SK-N-SH treated with all-trans-retinoic acid at 6 μM for 48 hours (cell line): ENCODE measurements at regions not wholly inside any gene's neighbourhood (a gene's known extent, or its start where the extent isn't known, plus 50 kb on each side); places are given as distances from the start of the nearest gene placed in this dataset.

Experiments used
- ATAC-seq: fragments of 200-7000 bp; cut with Tn5 transposase; 3 replicates; pipeline ENCODE4 v1.9.1; 2020; ENCODE audit warnings: mild to moderate bottlenecking, moderate library complexity
- ARNTL ChIP-seq: fragments of 450-650 bp; formaldehyde crosslinking; IDR thresholded peaks from 2 replicates; pipeline ENCODE4 v1.5.0; 2020; ENCODE audit warnings: low read depth, mild to moderate bottlenecking, moderate library complexity, borderline replicate concordance
- BACH2 ChIP-seq: fragments of 250-450 bp; sonication (Bioruptor Pico); IDR thresholded peaks from 2 replicates; pipeline ENCODE4 v1.9.0; 2021; ENCODE audit warnings: mild to moderate bottlenecking, borderline replicate concordance
- ESRRG ChIP-seq: fragments of 250-450 bp; sonication (Bioruptor Pico); IDR thresholded peaks from 2 replicates; pipeline ENCODE4 v1.6.1; 2021; ENCODE audit warnings: mild to moderate bottlenecking
- ISL1 ChIP-seq: fragments of 250-450 bp; sonication (Bioruptor Pico); IDR thresholded peaks from 2 replicates; pipeline ENCODE4 v2.1.2; 2022; ENCODE audit warnings: mild to moderate bottlenecking, moderate library complexity
- OSR1 ChIP-seq: fragments of 250-450 bp; sonication (Bioruptor Pico); IDR thresholded peaks from 2 replicates; pipeline ENCODE4 v1.8.0; 2022; ENCODE audit warnings: moderate library complexity, mild to moderate bottlenecking, inconsistent platforms
- POU6F1 ChIP-seq: fragments of 250-450 bp; sonication (Bioruptor Pico); IDR thresholded peaks from 2 replicates; pipeline ENCODE4 v1.8.0; 2021; ENCODE audit warnings: low read depth, mild to moderate bottlenecking, moderate library complexity, borderline replicate concordance
- PPARA ChIP-seq: fragments of 250-450 bp; sonication (Bioruptor Pico); IDR thresholded peaks from 2 replicates; pipeline ENCODE4 v1.5.0; 2020; ENCODE audit warnings: mild to moderate bottlenecking, borderline replicate concordance
- RARB ChIP-seq: fragments of 250-450 bp; sonication (Bioruptor Pico); IDR thresholded peaks from 2 replicates; pipeline ENCODE4 v1.8.0; 2021; ENCODE audit warnings: mild to moderate bottlenecking, moderate library complexity
- SNAI2 ChIP-seq: fragments of 250-450 bp; sonication (Bioruptor Pico); IDR thresholded peaks from 2 replicates; pipeline ENCODE4 v1.5.0; 2020; ENCODE audit warnings: mild to moderate bottlenecking, moderate library complexity
- TCF4 ChIP-seq: fragments of 250-450 bp; sonication (Bioruptor Pico); IDR thresholded peaks from 2 replicates; pipeline ENCODE4 v1.8.0; 2021; ENCODE audit warnings: mild to moderate bottlenecking, moderate library complexity, borderline replicate concordance
- TOX ChIP-seq: fragments of 250-450 bp; sonication (Bioruptor Pico); IDR thresholded peaks from 2 replicates; pipeline ENCODE4 v1.8.0; 2021; ENCODE audit warnings: mild to moderate bottlenecking, moderate library complexity, borderline replicate concordance
- TSHZ2 ChIP-seq: fragments of 250-450 bp; sonication (Bioruptor Pico); IDR thresholded peaks from 2 replicates; pipeline ENCODE4 v1.5.0; 2020; ENCODE audit warnings: mild to moderate bottlenecking, moderate library complexity
- ZC3H10 ChIP-seq: fragments of 250-450 bp; sonication (Bioruptor Pico); IDR thresholded peaks from 2 replicates; pipeline ENCODE4 v1.5.1; 2021; ENCODE audit warnings: mild to moderate bottlenecking, moderate library complexity
- ZFP3 ChIP-seq: fragments of 250-450 bp; sonication (Bioruptor Pico); IDR thresholded peaks from 2 replicates; pipeline ENCODE4 v1.5.0; 2020; ENCODE audit warnings: mild to moderate bottlenecking, moderate library complexity
- ZFP30 ChIP-seq: fragments of 450-650 bp; formaldehyde crosslinking; IDR thresholded peaks from 2 replicates; pipeline ENCODE4 v1.5.0; 2022; ENCODE audit warnings: mild to moderate bottlenecking, moderate library complexity
- ZNF565 ChIP-seq: fragments of 450-650 bp; formaldehyde crosslinking; conservative IDR thresholded peaks from 2 replicates; pipeline ENCODE4 v1.5.0; 2020; ENCODE audit warnings: low read depth, mild to moderate bottlenecking, moderate library complexity
- ZNF70 ChIP-seq: fragments of 450-650 bp; formaldehyde crosslinking; IDR thresholded peaks from 2 replicates; pipeline ENCODE4 v1.5.0; 2020; ENCODE audit warnings: mild to moderate bottlenecking, moderate library complexity
- ZNF8 ChIP-seq: fragments of 450-650 bp; formaldehyde crosslinking; IDR thresholded peaks from 2 replicates; pipeline ENCODE4 v1.5.0; 2020; ENCODE audit warnings: mild to moderate bottlenecking, moderate library complexity
- TF ChIP-seq, protein P1 (sequence below): fragments of 250-450 bp; sonication (Bioruptor Pico); IDR thresholded peaks from 2 replicates; pipeline ENCODE4 v1.5.1; 2020; ENCODE audit warnings: low read depth, mild to moderate bottlenecking, moderate library complexity
- TF ChIP-seq, protein P2 (sequence below): fragments of 250-450 bp; sonication (Bioruptor Pico); IDR thresholded peaks from 2 replicates; pipeline ENCODE4 v1.5.1; 2021; ENCODE audit warnings: mild to moderate bottlenecking, moderate library complexity
- TF ChIP-seq, protein P3 (sequence below): fragments of 250-450 bp; sonication (Bioruptor Pico); IDR thresholded peaks from 2 replicates; pipeline ENCODE4 v1.8.0; 2020; ENCODE audit warnings: mild to moderate bottlenecking, moderate library complexity, borderline replicate concordance

GRCh38 chr2:23012499-23012898 is 372.5 kb upstream of the KLHL29 start:
- no peak for ATAC-seq
- TF ChIP-seq ZNF565 (CRISPR knock-in tag) (no peak), POU6F1 (CRISPR knock-in tag) (no peak), TSHZ2 (CRISPR knock-in tag) (no peak), TOX (CRISPR knock-in tag) (no peak), ZNF8 (no peak), ZFP30 (CRISPR knock-in tag) (no peak), PPARA (CRISPR knock-in tag) (no peak)
- TF ChIP-seq, protein P1, sequence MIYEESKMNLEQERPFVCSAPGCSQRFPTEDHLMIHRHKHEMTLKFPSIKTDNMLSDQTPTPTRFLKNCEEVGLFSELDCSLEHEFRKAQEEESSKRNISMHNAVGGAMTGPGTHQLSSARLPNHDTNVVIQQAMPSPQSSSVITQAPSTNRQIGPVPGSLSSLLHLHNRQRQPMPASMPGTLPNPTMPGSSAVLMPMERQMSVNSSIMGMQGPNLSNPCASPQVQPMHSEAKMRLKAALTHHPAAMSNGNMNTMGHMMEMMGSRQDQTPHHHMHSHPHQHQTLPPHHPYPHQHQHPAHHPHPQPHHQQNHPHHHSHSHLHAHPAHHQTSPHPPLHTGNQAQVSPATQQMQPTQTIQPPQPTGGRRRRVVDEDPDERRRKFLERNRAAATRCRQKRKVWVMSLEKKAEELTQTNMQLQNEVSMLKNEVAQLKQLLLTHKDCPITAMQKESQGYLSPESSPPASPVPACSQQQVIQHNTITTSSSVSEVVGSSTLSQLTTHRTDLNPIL (CRISPR knock-in tag): no peak
- TF ChIP-seq, protein P2, sequence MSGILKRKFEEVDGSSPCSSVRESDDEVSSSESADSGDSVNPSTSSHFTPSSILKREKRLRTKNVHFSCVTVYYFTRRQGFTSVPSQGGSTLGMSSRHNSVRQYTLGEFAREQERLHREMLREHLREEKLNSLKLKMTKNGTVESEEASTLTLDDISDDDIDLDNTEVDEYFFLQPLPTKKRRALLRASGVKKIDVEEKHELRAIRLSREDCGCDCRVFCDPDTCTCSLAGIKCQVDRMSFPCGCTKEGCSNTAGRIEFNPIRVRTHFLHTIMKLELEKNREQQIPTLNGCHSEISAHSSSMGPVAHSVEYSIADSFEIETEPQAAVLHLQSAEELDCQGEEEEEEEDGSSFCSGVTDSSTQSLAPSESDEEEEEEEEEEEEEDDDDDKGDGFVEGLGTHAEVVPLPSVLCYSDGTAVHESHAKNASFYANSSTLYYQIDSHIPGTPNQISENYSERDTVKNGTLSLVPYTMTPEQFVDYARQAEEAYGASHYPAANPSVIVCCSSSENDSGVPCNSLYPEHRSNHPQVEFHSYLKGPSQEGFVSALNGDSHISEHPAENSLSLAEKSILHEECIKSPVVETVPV (CRISPR knock-in tag): no peak
- TF ChIP-seq, protein P3, sequence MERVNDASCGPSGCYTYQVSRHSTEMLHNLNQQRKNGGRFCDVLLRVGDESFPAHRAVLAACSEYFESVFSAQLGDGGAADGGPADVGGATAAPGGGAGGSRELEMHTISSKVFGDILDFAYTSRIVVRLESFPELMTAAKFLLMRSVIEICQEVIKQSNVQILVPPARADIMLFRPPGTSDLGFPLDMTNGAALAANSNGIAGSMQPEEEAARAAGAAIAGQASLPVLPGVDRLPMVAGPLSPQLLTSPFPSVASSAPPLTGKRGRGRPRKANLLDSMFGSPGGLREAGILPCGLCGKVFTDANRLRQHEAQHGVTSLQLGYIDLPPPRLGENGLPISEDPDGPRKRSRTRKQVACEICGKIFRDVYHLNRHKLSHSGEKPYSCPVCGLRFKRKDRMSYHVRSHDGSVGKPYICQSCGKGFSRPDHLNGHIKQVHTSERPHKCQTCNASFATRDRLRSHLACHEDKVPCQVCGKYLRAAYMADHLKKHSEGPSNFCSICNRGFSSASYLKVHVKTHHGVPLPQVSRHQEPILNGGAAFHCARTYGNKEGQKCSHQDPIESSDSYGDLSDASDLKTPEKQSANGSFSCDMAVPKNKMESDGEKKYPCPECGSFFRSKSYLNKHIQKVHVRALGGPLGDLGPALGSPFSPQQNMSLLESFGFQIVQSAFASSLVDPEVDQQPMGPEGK (CRISPR knock-in tag): no peak

DNA sequence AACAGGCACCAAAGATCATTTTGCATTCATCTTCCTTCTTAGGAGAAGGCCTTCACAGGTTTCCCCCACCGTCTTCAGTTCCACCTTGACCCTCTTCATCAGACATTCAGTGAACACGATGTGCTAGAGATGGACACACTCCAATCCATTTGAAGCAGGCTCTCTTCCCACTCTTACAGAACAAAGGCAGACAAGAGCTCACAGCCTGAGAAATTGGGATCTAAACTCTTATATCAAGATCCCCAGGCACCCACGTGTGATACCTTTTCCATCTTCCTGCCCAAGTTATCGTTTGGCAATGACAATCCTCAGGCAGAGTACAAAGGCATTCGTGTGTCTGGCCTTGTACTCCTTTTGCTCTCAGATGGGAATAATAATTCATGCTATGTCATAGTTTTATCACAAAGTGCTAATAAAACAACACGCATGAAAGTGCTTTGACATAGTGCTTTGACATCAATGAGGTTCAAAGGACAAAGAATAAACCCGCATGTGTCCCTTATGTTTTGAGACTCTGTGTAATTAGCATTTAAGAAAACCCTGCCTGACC is 369.3 kb upstream of the KLHL29 start:
- TF ChIP-seq ZFP30 (CRISPR knock-in tag) (no peak), TCF4 (no peak), RARB (CRISPR knock-in tag) (no peak), ZFP3 (CRISPR knock-in tag) (no peak), ZC3H10 (CRISPR knock-in tag) (no peak), ZNF565 (CRISPR knock-in tag) (no peak), OSR1 (no peak), ISL1 (CRISPR knock-in tag) (no peak), ZNF8 (no peak), ESRRG (CRISPR knock-in tag) (no peak), TOX (CRISPR knock-in tag) (no peak), BACH2 (CRISPR knock-in tag) (no peak), SNAI2 (CRISPR knock-in tag) (no peak), ZNF70 (CRISPR knock-in tag) (no peak), TSHZ2 (CRISPR knock-in tag) (no peak), ARNTL (CRISPR knock-in tag) (no peak)
- TF ChIP-seq, protein P3 (CRISPR knock-in tag): no peak
- TF ChIP-seq, protein P2 (CRISPR knock-in tag): no peak
- no peak for ATAC-seq
